ENCODE measurements at regions not wholly inside any gene's neighbourhood (a gene's known extent, or its start where the extent isn't known, plus 50 kb on each side); places are given as distances from the start of the nearest gene placed in this dataset.

GRCh38 chr15:93188236-93188635, 99.2 kb upstream of the RGMA start:
- Histone ChIP-seq H2AFZ (ENCODE audit: low read length) (no peak overlapping the region), H3K18ac (ENCODE audit: extremely low read depth, low read length) (no peak overlapping the region), H3K9me3 (ENCODE audit: insufficient read depth in 2 of 2, low read depth in 1 of 2, low read length in 1 of 2) (no peaks in the 10 kb centered on the region), H3K27ac (ENCODE audit: low read depth, low read length) (no peak overlapping the region), H4K8ac (ENCODE audit: extremely low read depth, insufficient read depth, low read length) (no peak overlapping the region), H2BK12ac (ENCODE audit: low read depth, low read length) (no peak overlapping the region), H2BK15ac (ENCODE audit: low read length) (no peak overlapping the region), H3K9ac (replicated peaks in 1 of 4; ENCODE audit: extremely low read depth in 1 of 4, low read depth in 3 of 4, low read length in 3 of 4) (no peak overlapping the region), H3K4me2 (ENCODE audit: insufficient read depth in 1 of 2, low read depth in 2 of 2, low read length in 2 of 2) (no peak overlapping the region), H3K23ac (ENCODE audit: insufficient read length) (no peak overlapping the region), H2AK5ac (ENCODE audit: low read depth, low read length) (no peak overlapping the region; the same call in 1 of the 2 replicates), H3K23me2 (ENCODE audit: low read depth, low read length) (no peaks in the 10 kb centered on the region; the same call in 1 of the 2 replicates), H3K4me3 (ENCODE audit: extremely low read depth in 1 of 4, insufficient read depth in 2 of 4, low read depth in 3 of 4, low read length in 4 of 4) (no peak overlapping the region), H3K4ac (replicated peaks; ENCODE audit: insufficient read length, low read depth, low read length) (no peak overlapping the region), H2BK5ac (ENCODE audit: low read depth, low read length) (no peak overlapping the region), H3K27me3 (replicated peaks in 1 of 4; ENCODE audit: control insufficient read depth in 3 of 4, extremely low read depth in 1 of 4, insufficient read depth in 3 of 4, low read length in 3 of 4) (0 out of 7 replicates have a peak, but pooled peaks cover 0 to 2% (median 0%) of the 10 kb centered on the region in 4 experiments), H3K36me3 (ENCODE audit: control insufficient read depth in 2 of 4, insufficient read depth in 4 of 4, low read length in 3 of 4) (no peaks in the 10 kb centered on the region), H4K91ac (replicated peaks; ENCODE audit: insufficient read length, low read length) (no peak overlapping the region), H3K4me1 (replicated peaks in 1 of 4; ENCODE audit: control insufficient read depth in 3 of 4, insufficient read depth in 4 of 4, low read length in 3 of 4) (peaks cover 4 to 21% (median 11%) of the 10 kb centered on the region in 4 experiments; a peak in 6 of 7 replicates), H3K79me1 (ENCODE audit: low read depth, low read length) (no peaks in the 10 kb centered on the region), H4K20me1 (replicated peaks in 1 of 2; ENCODE audit: control insufficient read depth in 1 of 2, insufficient read depth in 2 of 2, low read length in 2 of 2) (no peaks in the 10 kb centered on the region), H4K5ac (ENCODE audit: insufficient read length, low read depth, low read length) (no peak overlapping the region), H3K79me2 (ENCODE audit: control insufficient read depth in 1 of 2, insufficient read depth in 2 of 2, low read length in 2 of 2) (no peaks in the 10 kb centered on the region), H3K14ac (ENCODE audit: insufficient read length) (no peak overlapping the region), H2BK20ac (ENCODE audit: low read length) (no peak overlapping the region), H3K56ac (replicated peaks; ENCODE audit: insufficient read length, low read depth, low read length) (no peak overlapping the region), H2BK120ac (replicated peaks; ENCODE audit: low read depth, low read length) (no peak overlapping the region)
- no peak for DNase-seq (ENCODE audit: low read depth in 1 of 2, low spot score in 2 of 2)
- 82% methylated on average over 3 of the region's 3 CpGs; no CpG with 5 or more reads in 1 of the 2 experiments for WGBS, 2 experiments (ENCODE audit: extremely low coverage in 1 of 2, insufficient coverage in 1 of 2, insufficient read length in 1 of 2, insufficient replicate concordance in 2 of 2, low coverage in 1 of 2, low lambda C conversion rate in 2 of 2, missing lambda C conversion rate in 1 of 2)
- POLR2A ChIA-PET (ENCODE audit: partially characterized antibody): no interaction called here
- TF ChIP-seq RAD21 (IDR thresholded peaks at IDR 0.05 in 1 of 2, conservative IDR thresholded peaks at IDR 0.05 in 1 of 2; ENCODE audit: low read depth in 2 of 2, low read length in 2 of 2) (no peak), ASH2L (IDR thresholded peaks at IDR 0.05; ENCODE audit: low read length) (no peak), SRF (IDR thresholded peaks at IDR 0.05; ENCODE audit: low read depth, low read length) (no peak), SIRT6 (IDR thresholded peaks at IDR 0.05; ENCODE audit: low read length) (no peak), JUN (IDR thresholded peaks at IDR 0.05; ENCODE audit: low read depth, low read length) (no peak), RNF2 (IDR thresholded peaks at IDR 0.05; ENCODE audit: borderline replicate concordance, low read depth, low read length, missing control alignments, poor library complexity, severe bottlenecking) (no peak), EP300 (IDR thresholded peaks at IDR 0.05; ENCODE audit: borderline replicate concordance in 1 of 2, low read depth in 2 of 2, low read length in 2 of 2) (no peak), NRF1 (IDR thresholded peaks at IDR 0.05; ENCODE audit: low read depth, low read length) (no peak), CBX8 (IDR thresholded peaks at IDR 0.05; ENCODE audit: borderline replicate concordance, low read depth, low read length) (no peak), SP2 (IDR thresholded peaks at IDR 0.05; ENCODE audit: low read length) (no peak), ATF2 (IDR thresholded peaks at IDR 0.05; ENCODE audit: low read length) (no peak), ZNF274 (IDR thresholded peaks at IDR 0.05; ENCODE audit: borderline replicate concordance, extremely low read depth, low read length) (no peak)
- CTCF ChIA-PET (ENCODE audit: partially characterized antibody): interaction anchor here (0.6 kb wide), 1 partner anchor 351 kb away, joined by 3 read pairs; no protein-coding TSS in a partner anchor
- FAIRE-seq: no peak

All from H1 (cell line).